Stimulated activated naive CD8-positive, alpha-beta T cell treated with anti-CD3 and anti-CD28 coated beads, Interleukin-15, amount 100 ng/mL, for 72 hours (primary cell): ENCODE measurements at regions not wholly inside any gene's neighbourhood (a gene's known extent, or its start where the extent isn't known, plus 50 kb on each side); places are given as distances from the start of the nearest gene placed in this dataset.

ENCODE experiments used
- ATAC-seq: fragments of 150-1000 bp; cut with Tn5 transposase; 2 replicates; pipeline ENCODE4 v1.10.0; 2021; ENCODE audit warnings: mild to moderate bottlenecking, moderate library complexity
- DNase-seq, 2 donors: peaks; one replicate each; pipeline ENCODE4 v3.0.0; 2021 to 2022
- H3K27ac Mint-ChIP-seq, 2 donors: one replicate each; pipeline ENCODE4 v1.8.0; 2022; ENCODE audit warnings: mild to moderate bottlenecking in 2 of 2, mixed read lengths in 2 of 2, moderate library complexity in 2 of 2
- H3K27me3 Mint-ChIP-seq: one replicate; pipeline ENCODE4 v1.8.0; 2022; ENCODE audit warnings: mixed read lengths
- H3K4me1 Mint-ChIP-seq: one replicate; pipeline ENCODE4 v1.8.0; 2022; ENCODE audit warnings: mild to moderate bottlenecking, mixed read lengths
- H3K4me3 Mint-ChIP-seq, 2 donors: one replicate each; pipeline ENCODE4 v1.8.0; 2022; ENCODE audit warnings: mild to moderate bottlenecking in 2 of 2, mixed read lengths in 2 of 2, moderate library complexity in 1 of 2
- H3K9me3 Mint-ChIP-seq, 2 donors: one replicate each; pipeline ENCODE4 v1.8.0; 2022; ENCODE audit warnings: mixed read lengths in 2 of 2

DNA sequence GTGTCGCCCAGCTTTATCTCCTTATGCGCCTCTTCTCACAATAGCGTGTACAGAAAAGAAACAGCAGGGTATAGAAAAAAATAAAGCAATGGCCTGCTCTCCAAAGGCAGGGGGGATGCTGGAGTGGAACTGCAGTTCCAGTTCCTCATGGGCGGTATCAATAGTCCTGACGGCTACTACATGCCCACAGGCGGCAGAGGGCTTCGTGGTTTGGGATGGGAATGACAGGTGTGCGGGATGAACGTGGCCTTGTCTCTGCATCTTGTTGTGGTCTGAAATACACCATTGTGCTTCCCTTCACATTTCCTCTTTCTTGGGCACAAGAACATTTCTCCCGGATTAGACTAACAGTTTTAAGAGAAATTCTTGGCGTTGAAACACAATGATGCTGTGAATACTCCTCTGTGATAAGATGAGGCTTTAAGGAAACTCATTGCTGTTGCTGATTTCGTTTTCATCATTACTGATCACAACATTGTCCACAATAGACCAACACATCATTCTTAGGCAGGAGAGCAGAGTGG, 124.1 kb upstream of the IGFBP7 start:
- no peak for ATAC-seq
- Mint-ChIP-seq H3K9me3 (peaks cover 0 to 5% of the 10 kb centered on the region in 2 donors), H3K4me3 (no peak overlapping the region), H3K4me1 (no peaks in the 10 kb centered on the region), H3K27me3 (no peaks in the 10 kb centered on the region), H3K27ac (no peak overlapping the region)
- no peak for DNase-seq

DNA sequence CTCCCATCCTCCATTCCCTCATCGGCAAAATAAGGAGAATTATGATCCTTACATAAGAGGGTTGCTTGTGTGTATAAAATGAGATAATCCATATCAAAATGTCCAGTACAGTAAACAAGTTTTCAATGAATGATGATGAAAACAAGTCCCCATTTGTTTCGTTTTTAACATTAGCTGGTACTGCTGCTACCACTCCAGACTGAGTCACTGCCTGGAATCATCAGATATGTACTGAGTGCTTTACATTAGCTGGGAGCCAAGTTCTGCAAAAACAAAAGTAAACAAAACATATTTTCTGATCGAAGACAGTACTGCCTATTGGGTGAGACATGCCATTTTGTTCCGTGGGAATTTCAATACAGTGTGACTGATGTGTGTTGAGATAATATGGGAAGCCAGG, 123.2 kb upstream of the IGFBP7 start:
- peaks cover 0 to 5% of the 10 kb centered on the region in 2 donors for H3K9me3 Mint-ChIP-seq
- no peak overlapping the region for H3K4me3 Mint-ChIP-seq
- ATAC-seq, result no peak
- H3K27ac Mint-ChIP-seq, result no peak overlapping the region
- peaks cover 7% of the 10 kb centered on the region for H3K27me3 Mint-ChIP-seq
- no peak for DNase-seq
- H3K4me1 Mint-ChIP-seq, result no peaks in the 10 kb centered on the region

DNA sequence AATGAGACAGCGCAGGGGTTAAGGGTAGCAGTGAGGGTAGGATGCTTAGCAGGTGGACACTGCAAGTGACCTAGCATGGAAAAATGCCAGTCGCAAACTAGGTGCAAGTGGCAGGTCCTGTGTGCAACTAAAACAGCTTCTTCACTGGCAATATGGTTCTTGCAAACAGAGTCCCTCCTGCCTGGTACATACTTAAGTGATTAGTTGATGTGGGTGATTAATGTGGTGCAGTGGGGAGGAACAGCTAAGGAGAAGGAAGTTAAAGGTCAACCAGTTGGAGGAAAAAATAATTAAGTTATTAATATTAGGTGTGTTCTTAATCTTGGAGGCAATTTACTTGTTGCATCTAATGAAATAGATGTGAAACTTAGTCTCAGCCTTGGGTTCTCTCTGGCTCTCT, 121.6 kb upstream of the IGFBP7 start:
- peaks cover 15% of the 10 kb centered on the region for H3K27me3 Mint-ChIP-seq
- no peak overlapping the region for H3K27ac Mint-ChIP-seq
- H3K4me1 Mint-ChIP-seq, result no peaks in the 10 kb centered on the region
- peaks cover 0 to 5% of the 10 kb centered on the region in 2 donors for H3K9me3 Mint-ChIP-seq
- no peak overlapping the region for H3K4me3 Mint-ChIP-seq
- DNase-seq, result no peak
- no peak for ATAC-seq

DNA sequence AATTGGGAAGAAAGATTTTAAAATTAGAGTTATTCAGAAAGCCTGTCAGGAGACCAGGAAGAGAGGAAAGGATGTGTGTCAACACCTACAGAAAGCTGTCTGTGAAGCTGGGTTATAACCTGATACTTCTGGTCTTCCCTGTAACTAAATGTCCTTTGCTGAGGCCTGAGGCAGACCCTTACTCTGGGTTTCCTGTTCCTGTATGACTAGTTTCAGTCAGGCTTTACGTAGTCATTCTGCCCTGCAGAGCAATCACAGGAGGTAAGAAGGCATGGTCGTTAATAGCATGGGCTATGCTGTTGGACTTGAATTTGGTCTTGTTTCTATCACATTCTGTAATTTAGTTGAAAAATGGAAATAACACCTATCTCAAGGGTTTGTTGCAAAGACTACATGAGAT, 110.5 kb upstream of the IGFBP7 start:
- no peak overlapping the region for H3K27ac Mint-ChIP-seq
- H3K9me3 Mint-ChIP-seq, result no peaks in the 10 kb centered on the region
- no peaks in the 10 kb centered on the region for H3K4me1 Mint-ChIP-seq
- no peak for ATAC-seq
- no peak for DNase-seq
- H3K4me3 Mint-ChIP-seq, result no peak overlapping the region
- H3K27me3 Mint-ChIP-seq, result no peaks in the 10 kb centered on the region

DNA sequence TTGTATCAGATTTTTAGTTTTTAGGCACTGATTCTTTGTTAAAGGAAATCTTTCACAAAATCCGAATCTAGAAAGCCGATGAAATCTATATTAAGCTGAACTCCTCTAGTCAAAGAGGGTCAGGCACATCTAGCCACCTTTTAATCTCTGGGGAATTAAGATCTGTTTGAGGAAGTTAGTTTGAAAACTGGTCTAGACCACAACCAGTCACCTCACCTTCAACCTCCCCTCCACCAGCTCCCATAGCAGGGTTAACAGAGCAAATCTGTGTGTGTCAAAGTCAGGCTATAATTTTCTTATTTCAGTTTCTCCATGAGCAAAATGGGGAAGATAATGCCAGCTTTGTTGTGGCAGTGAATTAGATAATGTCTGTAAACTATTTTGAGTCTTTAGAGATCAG, 110.0 kb upstream of the IGFBP7 start:
- DNase-seq (no peak), ATAC-seq (no peak)
- H3K4me3 Mint-ChIP-seq, result no peak overlapping the region
- no peaks in the 10 kb centered on the region for H3K27me3 Mint-ChIP-seq
- H3K27ac Mint-ChIP-seq, result no peak overlapping the region
- no peaks in the 10 kb centered on the region for H3K4me1 Mint-ChIP-seq
- no peaks in the 10 kb centered on the region for H3K9me3 Mint-ChIP-seq

DNA sequence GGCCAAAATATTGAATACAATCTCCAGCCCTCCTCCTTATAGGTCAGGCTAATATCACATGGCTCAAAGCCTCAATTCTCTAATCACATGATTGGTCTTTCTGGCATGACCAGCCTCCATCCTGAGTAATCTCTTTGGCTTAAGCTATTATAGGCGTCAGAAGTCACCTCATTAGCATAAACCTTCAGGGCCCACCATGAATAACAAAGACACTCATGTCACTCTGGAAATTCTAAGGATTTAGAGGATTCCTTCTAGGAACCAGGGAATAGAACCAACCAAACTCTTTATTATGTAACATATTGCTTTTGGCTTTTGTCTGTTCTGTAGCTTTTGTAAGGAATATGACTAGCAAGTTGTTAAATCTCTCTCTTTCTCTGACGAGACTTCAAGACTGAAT, 109.2 kb upstream of the IGFBP7 start:
- H3K27me3 Mint-ChIP-seq, result no peaks in the 10 kb centered on the region
- DNase-seq (no peak), ATAC-seq (no peak)
- H3K27ac Mint-ChIP-seq, result no peak overlapping the region
- no peaks in the 10 kb centered on the region for H3K4me1 Mint-ChIP-seq
- H3K4me3 Mint-ChIP-seq, result no peak overlapping the region
- H3K9me3 Mint-ChIP-seq, result no peaks in the 10 kb centered on the region

DNA sequence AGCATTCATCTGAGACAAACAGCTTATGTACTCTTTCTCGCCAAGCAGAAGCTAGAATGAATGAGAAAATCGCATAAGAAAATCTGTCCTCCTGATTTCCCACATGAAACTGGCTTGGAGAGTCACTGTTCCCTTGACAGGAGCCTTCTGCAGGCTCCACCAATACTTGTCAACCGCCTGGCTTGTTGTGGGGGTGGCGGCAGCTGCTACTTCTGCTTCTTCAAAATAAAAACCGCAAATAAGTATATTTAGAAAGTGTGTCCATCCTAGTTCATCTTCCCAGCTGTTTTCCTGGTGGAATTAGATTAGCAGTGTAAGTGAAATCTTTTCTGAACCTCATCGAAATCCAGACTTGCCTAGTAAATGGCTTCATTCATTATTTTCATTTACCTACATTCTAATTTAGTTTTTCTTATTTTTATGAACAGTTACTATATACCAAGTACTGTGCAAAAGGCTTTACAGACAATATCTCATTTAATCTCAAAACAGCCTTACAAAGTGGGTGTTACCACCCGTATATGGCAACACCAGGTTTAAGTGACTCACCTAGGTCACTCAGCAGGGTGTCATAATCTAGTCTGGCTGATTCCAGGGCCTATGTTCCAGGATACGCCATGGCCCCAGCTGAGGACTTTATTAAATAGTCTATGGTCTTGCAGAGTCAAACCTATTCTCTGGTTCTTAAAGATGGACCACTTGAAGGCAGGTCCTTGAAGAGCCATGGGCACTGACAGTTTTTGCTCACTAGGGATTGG, 104.6 kb upstream of the IGFBP7 start:
- DNase-seq, result no peak
- no peak overlapping the region for H3K27ac Mint-ChIP-seq
- H3K9me3 Mint-ChIP-seq, result no peaks in the 10 kb centered on the region
- H3K4me3 Mint-ChIP-seq, result no peak overlapping the region
- no peaks in the 10 kb centered on the region for H3K4me1 Mint-ChIP-seq
- H3K27me3 Mint-ChIP-seq, result no peaks in the 10 kb centered on the region
- no peak for ATAC-seq

DNA sequence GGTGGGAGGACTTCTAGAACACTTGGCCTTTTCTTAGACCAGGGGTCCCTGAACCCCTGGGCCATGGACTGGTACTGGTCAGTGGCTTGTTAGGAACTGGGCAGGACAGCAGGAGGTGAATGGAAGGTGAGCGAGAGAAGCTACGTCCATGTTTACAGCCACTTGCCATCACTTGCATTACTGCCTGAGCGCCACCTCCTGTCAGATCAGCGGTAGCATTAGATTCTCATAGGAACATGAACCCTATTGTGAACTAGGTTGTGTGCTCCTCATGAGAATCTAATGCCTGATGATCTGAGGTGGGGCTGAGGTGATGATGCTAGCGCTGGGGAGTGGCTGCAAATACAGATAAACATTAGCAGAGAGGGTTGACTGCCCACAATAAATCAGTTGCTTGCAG, 100.9 kb upstream of the IGFBP7 start:
- ATAC-seq (no peak), DNase-seq (no peak)
- no peak overlapping the region for H3K4me3 Mint-ChIP-seq
- peaks cover 0 to 8% of the 10 kb centered on the region in 2 donors for H3K9me3 Mint-ChIP-seq
- H3K4me1 Mint-ChIP-seq, result no peaks in the 10 kb centered on the region
- no peak overlapping the region for H3K27ac Mint-ChIP-seq
- H3K27me3 Mint-ChIP-seq, result peaks cover 20% of the 10 kb centered on the region

DNA sequence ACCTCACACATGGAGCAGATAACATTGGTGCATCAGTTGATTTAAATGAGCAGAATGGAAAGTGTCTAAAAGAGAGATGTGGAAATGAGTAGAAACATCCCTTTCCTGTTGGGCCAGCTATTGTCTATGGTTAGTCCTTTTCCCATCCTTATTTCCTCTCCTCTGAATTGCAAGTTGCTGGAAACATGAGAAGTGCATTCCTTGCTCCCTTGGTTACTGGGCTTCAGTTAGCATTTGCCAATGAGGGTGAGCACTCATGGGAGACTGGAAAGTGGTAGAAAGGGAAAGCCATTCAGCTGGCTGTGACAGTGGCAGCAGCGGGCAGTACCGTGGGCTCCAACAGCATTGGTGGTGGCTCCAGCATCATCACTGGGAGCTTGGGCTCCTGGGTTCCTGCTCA, 96.0 kb upstream of the IGFBP7 start:
- ATAC-seq (no peak), DNase-seq (no peak)
- peaks cover 27% of the 10 kb centered on the region for H3K27me3 Mint-ChIP-seq
- H3K27ac Mint-ChIP-seq, result no peak overlapping the region
- H3K4me1 Mint-ChIP-seq, result no peaks in the 10 kb centered on the region
- peaks cover 0 to 8% of the 10 kb centered on the region in 2 donors for H3K9me3 Mint-ChIP-seq
- no peak overlapping the region for H3K4me3 Mint-ChIP-seq

DNA sequence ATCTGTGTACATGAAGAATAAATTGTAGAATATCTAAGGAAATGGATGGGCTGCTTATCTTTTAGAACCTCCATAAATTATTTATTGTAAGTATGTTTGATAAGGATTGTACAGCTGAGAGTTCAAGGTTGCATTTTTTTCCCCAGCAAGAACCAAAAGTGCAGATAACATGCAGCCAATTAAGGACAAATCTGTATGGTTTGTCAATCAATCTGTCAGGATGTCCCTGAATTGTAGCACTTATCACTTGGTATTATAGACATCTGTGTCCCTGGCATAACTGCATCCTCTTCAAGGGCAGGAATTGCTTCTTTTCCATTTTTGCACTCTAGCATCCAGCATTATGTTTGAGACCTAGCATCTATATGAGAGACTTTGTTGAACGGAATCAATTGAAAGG, 95.4 kb upstream of the IGFBP7 start:
- ATAC-seq, result no peak
- no peak for DNase-seq
- H3K4me3 Mint-ChIP-seq, result no peak overlapping the region
- H3K4me1 Mint-ChIP-seq, result no peaks in the 10 kb centered on the region
- H3K9me3 Mint-ChIP-seq, result peaks cover 0 to 8% of the 10 kb centered on the region in 2 donors
- no peak overlapping the region for H3K27ac Mint-ChIP-seq
- peaks cover 27% of the 10 kb centered on the region for H3K27me3 Mint-ChIP-seq

DNA sequence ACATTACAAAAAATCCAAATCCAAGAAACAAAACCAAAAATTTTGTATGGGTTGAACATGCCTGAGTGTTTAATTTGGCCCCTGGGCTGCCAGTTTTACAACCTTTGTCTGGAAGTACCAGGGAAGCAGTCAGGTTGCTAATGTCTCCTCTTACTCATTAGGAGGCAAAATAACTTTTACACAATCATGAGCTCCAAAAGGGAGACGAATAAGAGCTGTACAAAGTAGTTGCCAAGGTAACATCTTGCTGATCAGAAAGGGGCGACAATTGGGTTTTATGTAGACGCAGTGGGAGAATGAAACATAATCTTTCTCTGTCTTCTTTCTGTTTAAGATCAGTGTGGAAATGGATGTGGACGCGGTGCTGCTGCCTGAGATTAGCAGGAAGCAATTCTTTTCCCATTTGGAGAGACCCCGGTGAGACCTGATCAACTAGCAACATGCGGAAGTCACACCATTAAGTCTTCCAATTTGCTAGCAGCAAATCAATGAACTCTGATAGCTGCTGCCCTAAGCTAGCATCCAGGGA, 90.7 kb upstream of the IGFBP7 start:
- Mint-ChIP-seq H3K4me3 (no peak overlapping the region), H3K27me3 (peaks cover 32% of the 10 kb centered on the region), H3K9me3 (no peaks in the 10 kb centered on the region), H3K27ac (no peak overlapping the region), H3K4me1 (no peaks in the 10 kb centered on the region)
- DNase-seq (no peak), ATAC-seq (no peak)

DNA sequence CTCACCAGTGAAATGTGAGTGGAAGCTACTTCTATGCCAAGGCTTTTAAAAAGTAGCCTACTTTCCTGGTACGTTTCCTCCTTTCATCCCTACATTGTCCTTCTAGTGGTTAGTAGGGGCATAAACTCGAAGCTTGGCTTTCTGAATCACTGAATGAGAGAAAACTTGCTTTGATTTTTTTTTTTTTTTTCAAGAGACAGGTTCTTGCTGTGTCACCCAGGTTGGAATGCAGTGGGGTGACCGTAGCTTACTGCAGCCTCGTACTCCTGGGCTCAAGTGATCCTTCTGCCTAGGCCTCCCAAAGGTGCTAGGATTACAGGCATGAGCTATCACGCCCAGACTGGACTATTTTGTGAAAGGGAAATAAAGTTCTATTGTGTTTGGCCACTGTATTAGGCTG, 89.1 kb upstream of the IGFBP7 start:
- Mint-ChIP-seq H3K27ac (no peak overlapping the region), H3K27me3 (peaks cover 39% of the 10 kb centered on the region), H3K4me3 (no peak overlapping the region), H3K9me3 (no peaks in the 10 kb centered on the region), H3K4me1 (no peaks in the 10 kb centered on the region)
- DNase-seq (no peak), ATAC-seq (no peak)

DNA sequence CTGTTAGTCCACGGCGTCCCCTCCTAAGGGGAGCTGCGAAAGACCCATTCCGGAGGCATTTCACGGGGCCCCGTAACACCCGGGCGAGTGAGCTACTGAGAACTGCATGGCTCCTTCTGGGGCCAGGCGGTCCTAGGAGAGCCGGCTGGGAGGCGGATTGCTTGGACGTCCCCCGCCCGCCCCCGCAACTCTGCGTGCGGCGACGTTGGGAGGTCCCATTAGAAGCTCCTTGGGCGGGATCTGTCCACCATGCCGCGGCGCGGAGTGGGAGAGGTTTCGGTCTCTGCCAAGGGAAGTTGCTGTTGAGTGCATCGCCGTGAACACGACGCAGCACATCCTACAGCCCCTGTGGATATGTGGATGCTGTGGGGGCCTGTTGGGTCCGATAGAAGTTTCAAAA, 85.4 kb upstream of the IGFBP7 start:
- H3K27ac Mint-ChIP-seq, result no peak overlapping the region
- H3K27me3 Mint-ChIP-seq, result peaks cover 55% of the 10 kb centered on the region
- ATAC-seq (no peak), DNase-seq (no peak)
- H3K4me3 Mint-ChIP-seq, result no peak overlapping the region
- no peaks in the 10 kb centered on the region for H3K9me3 Mint-ChIP-seq
- H3K4me1 Mint-ChIP-seq, result no peaks in the 10 kb centered on the region

DNA sequence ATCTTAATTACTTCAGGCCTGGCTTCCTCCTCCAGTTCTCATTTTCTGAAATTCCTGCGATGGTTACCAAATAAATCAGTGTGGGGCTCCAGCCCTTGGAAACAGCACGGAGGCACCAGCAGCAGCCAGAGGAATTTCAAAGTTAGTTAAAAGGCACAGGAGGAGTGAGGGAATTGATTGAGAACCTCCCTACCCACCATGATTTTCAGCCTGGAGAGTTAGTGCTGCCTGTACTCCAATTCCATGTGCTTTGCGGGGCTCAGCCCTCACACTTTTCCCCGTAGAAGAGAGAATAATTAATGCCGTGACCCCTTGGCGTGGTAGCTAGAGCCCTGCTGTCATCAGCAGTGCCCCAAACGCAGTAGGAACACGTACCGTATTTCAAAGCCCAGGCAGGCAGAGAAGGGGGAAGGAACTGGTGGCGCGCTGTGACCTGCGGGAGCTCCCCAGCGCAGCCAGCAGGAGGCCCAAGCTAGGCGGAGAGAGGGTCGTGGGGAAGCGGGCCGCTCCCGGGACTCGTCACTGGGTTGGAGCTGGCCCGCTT, 84.0 kb upstream of the IGFBP7 start:
- no peaks in the 10 kb centered on the region for H3K9me3 Mint-ChIP-seq
- H3K4me1 Mint-ChIP-seq, result no peaks in the 10 kb centered on the region
- peak overlapping the region in 1 of 2 donors; percentile 14 for H3K4me3 Mint-ChIP-seq
- ATAC-seq (no peak), DNase-seq (no peak)
- no peak overlapping the region for H3K27ac Mint-ChIP-seq
- H3K27me3 Mint-ChIP-seq, result peaks cover 42% of the 10 kb centered on the region

DNA sequence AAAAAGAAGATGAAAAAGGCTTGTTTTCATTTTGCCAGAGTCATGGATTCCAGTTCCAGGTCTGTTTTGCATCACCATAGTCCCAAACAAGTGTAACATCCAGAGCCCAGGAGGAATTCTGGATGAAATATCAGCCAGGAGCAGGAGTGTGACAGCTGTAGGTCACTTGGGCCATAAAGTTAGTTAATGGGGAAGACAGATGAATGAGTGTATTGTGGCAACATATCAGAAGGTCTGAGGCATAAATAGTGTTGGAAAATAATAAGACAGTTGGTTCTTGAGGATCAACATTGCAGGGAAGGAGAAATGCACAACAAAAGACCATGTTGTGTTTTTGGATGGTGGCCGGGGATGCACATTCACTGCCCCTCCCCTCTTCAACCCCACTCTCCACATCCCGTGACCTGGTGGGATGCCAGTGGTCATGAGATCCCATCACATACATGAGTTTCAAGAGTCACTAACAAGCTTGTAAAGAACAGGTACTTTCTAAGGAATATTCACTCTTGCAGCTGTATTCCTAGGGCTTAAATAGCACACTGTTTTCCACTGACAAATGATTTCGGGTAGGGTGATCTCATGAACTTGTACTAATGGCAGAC, 83.1 kb upstream of the IGFBP7 start:
- no peaks in the 10 kb centered on the region for H3K4me1 Mint-ChIP-seq
- H3K27ac Mint-ChIP-seq, result no peak overlapping the region
- no peak for ATAC-seq
- no peaks in the 10 kb centered on the region for H3K9me3 Mint-ChIP-seq
- no peak overlapping the region for H3K4me3 Mint-ChIP-seq
- DNase-seq, result no peak
- H3K27me3 Mint-ChIP-seq, result peaks cover 42% of the 10 kb centered on the region

DNA sequence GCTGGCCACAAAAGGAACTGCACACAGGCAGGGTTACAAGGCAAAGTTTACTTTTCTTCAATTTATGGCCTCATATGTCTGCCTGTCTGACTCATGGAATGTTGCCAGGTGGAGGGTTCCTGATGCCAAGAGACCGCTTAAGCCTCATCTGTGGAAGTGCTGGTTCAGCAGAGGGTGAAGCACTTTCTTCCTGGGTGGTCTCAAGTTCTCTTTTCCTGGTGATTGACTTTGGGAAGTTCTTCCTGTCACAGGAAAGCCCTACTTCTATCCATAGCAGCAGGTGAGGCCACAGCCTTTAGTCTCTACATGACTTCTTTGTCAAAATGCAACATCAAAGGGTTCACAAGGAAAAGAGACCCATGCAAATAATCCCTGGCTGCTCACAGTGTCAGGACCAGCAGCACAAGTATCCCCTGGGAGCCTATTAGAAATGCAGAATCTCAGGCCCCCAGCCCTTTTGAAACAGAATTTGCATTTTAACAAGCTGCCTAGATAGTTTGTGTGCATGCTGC, 81.4 kb upstream of the IGFBP7 start:
- H3K4me1 Mint-ChIP-seq, result no peaks in the 10 kb centered on the region
- H3K4me3 Mint-ChIP-seq, result no peak overlapping the region
- H3K9me3 Mint-ChIP-seq, result no peaks in the 10 kb centered on the region
- peaks cover 28% of the 10 kb centered on the region for H3K27me3 Mint-ChIP-seq
- ATAC-seq (no peak), DNase-seq (no peak)
- no peak overlapping the region for H3K27ac Mint-ChIP-seq
